ENCODE measurements at regions not wholly inside any gene's neighbourhood (a gene's known extent, or its start where the extent isn't known, plus 50 kb on each side); places are given as distances from the start of the nearest gene placed in this dataset.

- Histone ChIP-seq H3K4me1 (ENCODE audit: control insufficient read depth, insufficient read depth, low read length) (no peaks in the 10 kb centered on the region; the same call in 1 of the 2 replicates), H3K36me3 (ENCODE audit: control insufficient read depth, insufficient read depth, low read length) (no peaks in the 10 kb centered on the region), H3K27ac (ENCODE audit: low read length) (no peak overlapping the region), H3K9me3 (ENCODE audit: control insufficient read depth, insufficient read depth, low read depth, low read length) (no peaks in the 10 kb centered on the region), H3K27me3 (ENCODE audit: control insufficient read depth, insufficient read depth, low read length) (peaks cover 3% of the 10 kb centered on the region; the same call in 1 of the 2 replicates), H3K4me3 (ENCODE audit: low read depth in 2 of 2, low read length in 2 of 2) (no peak overlapping the region)
- intact Hi-C loops (cut with micrococcal nuclease; ENCODE audit: unreplicated experiment): no loop called here
- ChIA-PET POLR2A (no interaction called here), CTCF (no interaction called here)
- in situ Hi-C loops (cut with HindIII; ENCODE audit: low pct_unique_long_range_greater_than_20kb, low sequenced_read_pairs): no loop called here
- no peak for TF ChIP-seq POLR2AphosphoS5 (IDR thresholded peaks at IDR 0.05; ENCODE audit: low read depth, low read length)
- no peak for TF ChIP-seq CTCF (IDR thresholded peaks at IDR 0.05)
- TF ChIP-seq SIN3A (IDR thresholded peaks at IDR 0.05; ENCODE audit: borderline replicate concordance, insufficient read depth, low read depth, low read length): no peak
- TF ChIP-seq TCF7L2 (IDR thresholded peaks at IDR 0.05; ENCODE audit: low read depth, low read length): no peak
- TF ChIP-seq, protein P1, sequence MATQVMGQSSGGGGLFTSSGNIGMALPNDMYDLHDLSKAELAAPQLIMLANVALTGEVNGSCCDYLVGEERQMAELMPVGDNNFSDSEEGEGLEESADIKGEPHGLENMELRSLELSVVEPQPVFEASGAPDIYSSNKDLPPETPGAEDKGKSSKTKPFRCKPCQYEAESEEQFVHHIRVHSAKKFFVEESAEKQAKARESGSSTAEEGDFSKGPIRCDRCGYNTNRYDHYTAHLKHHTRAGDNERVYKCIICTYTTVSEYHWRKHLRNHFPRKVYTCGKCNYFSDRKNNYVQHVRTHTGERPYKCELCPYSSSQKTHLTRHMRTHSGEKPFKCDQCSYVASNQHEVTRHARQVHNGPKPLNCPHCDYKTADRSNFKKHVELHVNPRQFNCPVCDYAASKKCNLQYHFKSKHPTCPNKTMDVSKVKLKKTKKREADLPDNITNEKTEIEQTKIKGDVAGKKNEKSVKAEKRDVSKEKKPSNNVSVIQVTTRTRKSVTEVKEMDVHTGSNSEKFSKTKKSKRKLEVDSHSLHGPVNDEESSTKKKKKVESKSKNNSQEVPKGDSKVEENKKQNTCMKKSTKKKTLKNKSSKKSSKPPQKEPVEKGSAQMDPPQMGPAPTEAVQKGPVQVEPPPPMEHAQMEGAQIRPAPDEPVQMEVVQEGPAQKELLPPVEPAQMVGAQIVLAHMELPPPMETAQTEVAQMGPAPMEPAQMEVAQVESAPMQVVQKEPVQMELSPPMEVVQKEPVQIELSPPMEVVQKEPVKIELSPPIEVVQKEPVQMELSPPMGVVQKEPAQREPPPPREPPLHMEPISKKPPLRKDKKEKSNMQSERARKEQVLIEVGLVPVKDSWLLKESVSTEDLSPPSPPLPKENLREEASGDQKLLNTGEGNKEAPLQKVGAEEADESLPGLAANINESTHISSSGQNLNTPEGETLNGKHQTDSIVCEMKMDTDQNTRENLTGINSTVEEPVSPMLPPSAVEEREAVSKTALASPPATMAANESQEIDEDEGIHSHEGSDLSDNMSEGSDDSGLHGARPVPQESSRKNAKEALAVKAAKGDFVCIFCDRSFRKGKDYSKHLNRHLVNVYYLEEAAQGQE (IDR thresholded peaks at IDR 0.05; ENCODE audit: insufficient read depth in 1 of 2, low read depth in 2 of 2, low read length in 1 of 2): no peak
- BruUV-seq (replicated peaks): no TSS peak
- DNase-seq (ENCODE audit: low read depth, low spot score): no peak
- ATAC-seq: no peak
Measured at GRCh38 chr3:107978131-107979055, 112.4 kb downstream of the CD47 start.

DNA sequence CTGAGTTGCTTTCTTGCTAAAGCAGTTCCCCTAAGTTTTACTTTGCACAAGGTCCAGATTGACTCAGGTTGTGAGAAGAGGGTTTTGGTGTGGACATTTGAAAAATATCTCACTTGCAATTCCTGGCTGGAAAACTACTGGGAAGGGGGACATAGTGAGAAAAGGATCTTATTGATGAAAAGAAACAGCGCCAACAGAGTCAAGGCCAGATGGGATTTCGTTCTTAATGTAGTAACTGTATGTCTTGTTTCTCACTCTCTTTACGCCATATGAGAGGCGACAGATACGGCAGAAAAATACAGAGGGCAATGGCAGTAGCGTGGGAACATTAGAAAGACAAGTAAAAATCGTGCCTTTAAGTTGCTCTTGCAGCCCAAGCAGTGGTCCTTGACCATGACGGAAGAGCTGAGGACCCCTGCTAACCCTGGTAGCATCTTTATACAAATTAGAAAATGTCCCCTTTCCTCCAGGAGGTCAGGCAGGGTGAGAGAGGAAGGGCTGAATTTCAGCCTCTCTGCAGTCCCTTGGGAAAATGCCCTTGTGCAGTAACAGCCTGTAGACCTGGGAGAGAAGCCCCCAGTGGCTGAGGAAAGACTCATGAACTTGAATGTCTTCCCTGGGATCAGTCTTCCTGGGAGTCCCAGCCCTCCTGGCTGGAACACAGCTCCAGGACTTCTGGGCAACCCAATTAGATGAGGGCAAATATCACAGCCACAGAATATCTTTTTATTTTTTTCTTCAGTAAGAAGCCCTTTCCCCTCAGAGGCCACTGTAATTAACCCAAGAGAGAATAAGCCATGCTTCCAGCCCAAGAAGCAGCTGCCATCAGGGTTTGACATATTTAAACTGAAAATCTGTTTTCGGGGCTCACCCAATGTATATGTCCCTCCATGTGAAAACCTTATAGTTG lies 113.4 kb downstream of the CD47 start:
- H3K9me3 ChIP-seq (ENCODE audit: control insufficient read depth, insufficient read depth, low read depth, low read length): no peaks in the 10 kb centered on the region
- ATAC-seq: no peak
- intact Hi-C loops (cut with micrococcal nuclease; ENCODE audit: unreplicated experiment): no loop called here
- POLR2A ChIA-PET: no interaction called here
- H3K27ac ChIP-seq (ENCODE audit: low read length): no peak overlapping the region
- in situ Hi-C loops (cut with HindIII; ENCODE audit: low pct_unique_long_range_greater_than_20kb, low sequenced_read_pairs): no loop called here
- no TSS peak for BruUV-seq (replicated peaks)
- no peak for DNase-seq (ENCODE audit: low read depth, low spot score)
- no peaks in the 10 kb centered on the region for H3K36me3 ChIP-seq (ENCODE audit: control insufficient read depth, insufficient read depth, low read length)
- CTCF ChIA-PET: interaction anchor here (0.5 kb wide), 1 partner anchor 86 kb away, joined by 5 read pairs; no protein-coding TSS in a partner anchor
- H3K27me3 ChIP-seq (ENCODE audit: control insufficient read depth, insufficient read depth, low read length): peaks cover 3% of the 10 kb centered on the region; the same call in 1 of the 2 replicates
- no peaks in the 10 kb centered on the region; the same call in 1 of the 2 replicates for H3K4me1 ChIP-seq (ENCODE audit: control insufficient read depth, insufficient read depth, low read length)
- H3K4me3 ChIP-seq (ENCODE audit: low read depth in 2 of 2, low read length in 2 of 2): no peak overlapping the region
- TF ChIP-seq CTCF (IDR thresholded peaks at IDR 0.05) (no peak), POLR2AphosphoS5 (IDR thresholded peaks at IDR 0.05; ENCODE audit: low read depth, low read length) (no peak), TCF7L2 (IDR thresholded peaks at IDR 0.05; ENCODE audit: low read depth, low read length) (no peak), SIN3A (IDR thresholded peaks at IDR 0.05; ENCODE audit: borderline replicate concordance, insufficient read depth, low read depth, low read length) (no peak)
- TF ChIP-seq, protein P1 (IDR thresholded peaks at IDR 0.05; ENCODE audit: insufficient read depth in 1 of 2, low read depth in 2 of 2, low read length in 1 of 2): no peak

Measured in Panc1 (cell line).